Prostate gland (tissue), 2 donors: ENCODE measurements at regions not wholly inside any gene's neighbourhood (a gene's known extent, or its start where the extent isn't known, plus 50 kb on each side); places are given as distances from the start of the nearest gene placed in this dataset.

Source experiments
- DNase-seq: peaks from one replicate; pipeline ENCODE4 v3.0.0-alpha.2; 2019; ENCODE audit warnings: low spot score
- H3K27ac ChIP-seq, 2 donors: fragments of 200-600 bp; sonication (generic); 2 replicates each; pipeline ENCODE4 v1.5.1; 2017 to 2019
- H3K27me3 ChIP-seq: fragments of 200-600 bp; sonication (generic); replicated peaks from 2 replicates; pipeline ENCODE4 v1.5.1; 2019; ENCODE audit not compliant: insufficient read depth
- H3K36me3 ChIP-seq, 2 donors: fragments of 200-600 bp; sonication (generic); 1 replicate in 1 of 2; 2 replicates in 1 of 2; pipeline versions ENCODE4 v1.5.1 to v1.8.1; 2017 to 2019
- H3K4me1 ChIP-seq: fragments of 200-600 bp; sonication (generic); replicated peaks from 2 replicates; pipeline ENCODE4 v1.5.1; 2019
- H3K4me3 ChIP-seq, 2 donors: fragments of 200-600 bp; sonication (generic); 2 replicates each; pipeline ENCODE4 v1.5.1; 2017 to 2019
- H3K9me3 ChIP-seq: fragments of 200-600 bp; sonication (generic); 2 replicates; pipeline ENCODE4 v1.5.1; 2017
- POLR2A ChIP-seq: fragments of 450-650 bp; IDR thresholded peaks from one replicate; pipeline ENCODE4 v1.6.1; 2016; ENCODE audit warnings: antibody characterized with exemption, mild to moderate bottlenecking
- POLR2AphosphoS5 ChIP-seq: sonication (generic); formaldehyde crosslinking; IDR thresholded peaks from one replicate; pipeline ENCODE4 v1.6.1; 2017; ENCODE audit warnings: antibody characterized with exemption
- WGBS: methylation state at CpG from one replicate; pipeline ENCODE4 v1.1.5; 2018; 5-methylcytosine and 5-hydroxymethylcytosine counted together
- intact Hi-C: fragments of 100-400 bp; cut with DNase I; formaldehyde crosslinking; loops from one replicate; pipeline ENCODE4 v1.14.2; 2022
- TF ChIP-seq, protein P1 (sequence below), 4 experiments: fragments of 200-600 bp in 2 of 4; fragments of 450-650 bp in 2 of 4; sonication (generic) in 2 of 4; IDR thresholded peaks; 1 replicate in 3 of 4; 2 replicates in 1 of 4; pipeline ENCODE4 v1.5.1; 2016 to 2019; ENCODE audit warnings: antibody characterized with exemption in 4 of 4, mild to moderate bottlenecking in 2 of 4, moderate library complexity in 2 of 4

GRCh38 chr11:69239641-69240040 is 54.3 kb upstream of the MYEOV start:
- Histone ChIP-seq H3K27me3 (no peaks in the 10 kb centered on the region), H3K4me3 (no peak overlapping the region), H3K9me3 (no peaks in the 10 kb centered on the region), H3K36me3 (no peaks in the 10 kb centered on the region), H3K4me1 (no peaks in the 10 kb centered on the region), H3K27ac (no peak overlapping the region)
- intact Hi-C loops, result no loop called here
- 93% methylated on average over 10 of the region's 10 CpGs for WGBS
- TF ChIP-seq, protein P1, sequence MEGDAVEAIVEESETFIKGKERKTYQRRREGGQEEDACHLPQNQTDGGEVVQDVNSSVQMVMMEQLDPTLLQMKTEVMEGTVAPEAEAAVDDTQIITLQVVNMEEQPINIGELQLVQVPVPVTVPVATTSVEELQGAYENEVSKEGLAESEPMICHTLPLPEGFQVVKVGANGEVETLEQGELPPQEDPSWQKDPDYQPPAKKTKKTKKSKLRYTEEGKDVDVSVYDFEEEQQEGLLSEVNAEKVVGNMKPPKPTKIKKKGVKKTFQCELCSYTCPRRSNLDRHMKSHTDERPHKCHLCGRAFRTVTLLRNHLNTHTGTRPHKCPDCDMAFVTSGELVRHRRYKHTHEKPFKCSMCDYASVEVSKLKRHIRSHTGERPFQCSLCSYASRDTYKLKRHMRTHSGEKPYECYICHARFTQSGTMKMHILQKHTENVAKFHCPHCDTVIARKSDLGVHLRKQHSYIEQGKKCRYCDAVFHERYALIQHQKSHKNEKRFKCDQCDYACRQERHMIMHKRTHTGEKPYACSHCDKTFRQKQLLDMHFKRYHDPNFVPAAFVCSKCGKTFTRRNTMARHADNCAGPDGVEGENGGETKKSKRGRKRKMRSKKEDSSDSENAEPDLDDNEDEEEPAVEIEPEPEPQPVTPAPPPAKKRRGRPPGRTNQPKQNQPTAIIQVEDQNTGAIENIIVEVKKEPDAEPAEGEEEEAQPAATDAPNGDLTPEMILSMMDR (IDR thresholded peaks at IDR 0.05), result no peak
- TF ChIP-seq POLR2A (no peak), POLR2AphosphoS5 (no peak)
- no peak for DNase-seq

DNA sequence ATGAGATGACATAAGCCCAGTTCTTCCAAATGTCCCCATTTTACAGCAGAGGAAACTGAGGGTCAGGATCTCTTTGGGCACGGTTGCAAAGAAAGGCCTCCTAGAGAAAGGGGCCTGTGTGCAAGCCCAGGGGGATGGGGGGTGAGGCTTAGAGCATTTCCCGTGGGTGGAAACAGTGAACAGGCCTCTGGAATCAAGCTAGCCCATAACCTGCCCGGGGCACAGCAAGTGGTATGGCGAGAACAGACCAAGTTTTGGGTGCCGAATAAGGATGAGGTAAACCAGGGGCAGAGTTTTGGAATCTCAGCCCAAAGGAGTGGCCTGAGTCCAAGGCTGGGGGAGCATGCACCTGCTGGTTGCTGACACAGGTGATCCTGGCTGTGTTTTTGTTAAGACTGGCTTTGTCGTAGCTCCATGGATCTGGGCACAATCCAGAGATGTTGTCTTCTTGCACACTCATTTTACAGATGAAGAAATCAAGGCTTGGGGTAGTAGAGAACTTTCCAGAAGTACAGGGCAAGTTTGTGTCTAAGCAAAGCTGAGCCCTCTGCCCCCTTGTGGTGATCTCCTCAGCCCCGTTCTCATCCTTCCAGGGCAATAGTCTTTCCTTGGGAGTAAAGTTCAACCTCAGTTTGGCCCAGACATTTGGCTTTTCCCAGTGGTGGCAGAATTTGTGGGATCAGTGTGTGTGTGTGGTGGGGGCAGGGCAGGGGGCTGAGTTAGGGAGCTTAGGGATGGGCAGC is 53.5 kb upstream of the MYEOV start:
- intact Hi-C loops, result no loop called here
- no peak for TF ChIP-seq POLR2A
- TF ChIP-seq, protein P1 (IDR thresholded peaks at IDR 0.05), result peak in 2 of 4 experiments; percentile 35 to 48

DNA sequence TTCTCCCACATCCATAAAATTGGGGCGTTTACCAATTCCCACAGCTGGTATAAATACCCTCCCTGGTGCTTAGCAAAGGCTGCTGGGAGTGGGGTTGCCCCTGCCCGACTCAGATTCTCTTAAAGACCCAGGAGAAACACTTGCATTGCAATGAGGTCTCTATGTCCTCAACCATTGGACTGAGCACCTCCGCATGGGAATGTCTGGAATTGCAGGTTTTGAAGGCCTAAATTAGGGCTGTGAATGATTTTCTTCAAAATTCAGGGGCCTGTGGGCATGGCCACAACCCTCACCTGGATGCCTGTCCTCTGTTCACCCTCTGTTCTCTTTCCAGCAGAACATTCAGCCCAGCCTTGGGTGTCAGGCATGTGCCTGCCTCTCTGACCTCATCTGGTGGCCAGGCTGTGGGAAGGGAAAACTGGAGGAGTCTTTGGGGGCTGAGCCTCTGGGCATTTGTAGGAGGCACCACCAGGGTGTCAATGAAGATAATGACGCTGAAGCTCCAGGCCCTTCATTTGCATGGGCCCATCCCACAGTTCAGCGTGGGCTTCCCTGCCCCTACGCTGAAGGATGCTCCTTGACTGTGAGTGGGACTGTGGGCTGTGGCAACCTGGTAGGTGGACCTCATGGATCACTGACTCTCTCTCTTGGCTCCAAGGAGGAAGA is 52.7 kb upstream of the MYEOV start:
- Histone ChIP-seq H3K36me3 (no peaks in the 10 kb centered on the region), H3K4me1 (no peaks in the 10 kb centered on the region), H3K27me3 (no peaks in the 10 kb centered on the region), H3K4me3 (no peak overlapping the region), H3K9me3 (no peaks in the 10 kb centered on the region), H3K27ac (no peak overlapping the region)
- intact Hi-C loops, result no loop called here
- DNase-seq, result no peak
- 85% methylated on average over 6 of the region's 6 CpGs for WGBS
- TF ChIP-seq, protein P1 (IDR thresholded peaks at IDR 0.05), result no peak
- TF ChIP-seq POLR2A, result no peak
- TF ChIP-seq POLR2AphosphoS5, result no peak

More for the DNA sequence above, 53.5 kb upstream of the MYEOV start:
- Histone ChIP-seq H3K4me1 (no peaks in the 10 kb centered on the region), H3K27me3 (no peaks in the 10 kb centered on the region), H3K9me3 (no peaks in the 10 kb centered on the region), H3K4me3 (no peak overlapping the region), H3K36me3 (no peaks in the 10 kb centered on the region), H3K27ac (no peak overlapping the region)
- 79% methylated on average over 7 of the region's 7 CpGs for WGBS
- peak; percentile 29 for DNase-seq

DNA sequence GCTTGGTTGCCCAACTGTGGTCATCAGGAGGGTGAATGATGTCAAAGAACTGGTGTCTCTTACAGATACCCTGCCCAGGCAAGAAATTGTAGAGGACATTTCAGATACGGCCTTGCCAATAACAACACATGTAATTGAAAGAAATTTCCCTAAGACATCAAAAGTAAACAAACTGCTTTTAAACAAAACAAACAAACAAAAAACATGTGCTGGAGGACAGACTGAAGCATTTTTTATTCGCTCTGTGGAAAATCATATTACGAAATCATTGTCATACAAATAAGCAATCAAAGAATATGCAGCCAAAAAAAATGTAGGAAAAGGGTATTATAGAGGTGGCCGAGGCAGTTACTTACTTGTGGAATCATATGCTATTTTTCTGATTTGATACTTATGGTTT is 52.1 kb upstream of the MYEOV start:
- no peak for DNase-seq
- Histone ChIP-seq H3K4me3 (no peak overlapping the region), H3K9me3 (no peaks in the 10 kb centered on the region), H3K4me1 (no peaks in the 10 kb centered on the region), H3K27me3 (no peaks in the 10 kb centered on the region), H3K27ac (no peak overlapping the region), H3K36me3 (no peaks in the 10 kb centered on the region)
- 87% methylated on average over 4 of the region's 4 CpGs for WGBS
- intact Hi-C loops, result no loop called here
- TF ChIP-seq POLR2AphosphoS5, result no peak
- TF ChIP-seq, protein P1 (IDR thresholded peaks at IDR 0.05), result no peak
- no peak for TF ChIP-seq POLR2A
